ENCODE measurements at regions not wholly inside any gene's neighbourhood (a gene's known extent, or its start where the extent isn't known, plus 50 kb on each side); places are given as distances from the start of the nearest gene placed in this dataset.

- H3K27me3 ChIP-seq (ENCODE audit: control insufficient read depth, insufficient read depth, low read length) = peaks cover 2% of the 10 kb centered on the region
- TF ChIP-seq CTCF (conservative IDR thresholded peaks at IDR 0.05 in 1 of 2, IDR thresholded peaks at IDR 0.05 in 1 of 2; ENCODE audit: low read depth in 1 of 2, low read length in 2 of 2) = no peak
- TF ChIP-seq EZH2 (IDR thresholded peaks at IDR 0.05; ENCODE audit: low read length, missing control alignments) = no peak
- no peak overlapping the region for H3K4me3 ChIP-seq (replicated peaks in 1 of 4; ENCODE audit: control extremely low read depth in 1 of 4, insufficient read depth in 1 of 4, low read depth in 3 of 4, low read length in 4 of 4)
Measured at GRCh38 chr9:129524582-129525270, 96.2 kb downstream of the C9orf50 start.

GRCh38 chr9:129523943-129524581, 96.8 kb downstream of the C9orf50 start:
- H3K4me1 ChIP-seq (ENCODE audit: control insufficient read depth, extremely low read depth, insufficient read depth, low read length) = no peaks in the 10 kb centered on the region
- no peak for TF ChIP-seq CTCF (conservative IDR thresholded peaks at IDR 0.05 in 1 of 2, IDR thresholded peaks at IDR 0.05 in 1 of 2; ENCODE audit: low read depth in 1 of 2, low read length in 2 of 2)
- no peak for TF ChIP-seq EZH2 (IDR thresholded peaks at IDR 0.05; ENCODE audit: low read length, missing control alignments)
- H3K79me2 ChIP-seq (ENCODE audit: control insufficient read depth, insufficient read depth, low read length) = no peaks in the 10 kb centered on the region
- no peak overlapping the region for H3K4me3 ChIP-seq (replicated peaks in 1 of 4; ENCODE audit: control extremely low read depth in 1 of 4, insufficient read depth in 1 of 4, low read depth in 3 of 4, low read length in 4 of 4)
- H2AFZ ChIP-seq (ENCODE audit: low read length) = no peak overlapping the region
- no peak overlapping the region for H3K4me2 ChIP-seq (ENCODE audit: extremely low read depth, insufficient read depth, low read length)
- no peak for DNase-seq (ENCODE audit: low read depth in 2 of 2)
- H3K36me3 ChIP-seq (ENCODE audit: control insufficient read depth, insufficient read depth, low read length) = no peaks in the 10 kb centered on the region
- no peaks in the 10 kb centered on the region for H4K20me1 ChIP-seq (ENCODE audit: control insufficient read depth, extremely low read depth, insufficient read depth, low read length)
- no peak overlapping the region for H3K27ac ChIP-seq (ENCODE audit: insufficient read depth, low read length)
- no peak overlapping the region for H3K9ac ChIP-seq (ENCODE audit: insufficient read depth, low read length)
- H3K27me3 ChIP-seq (ENCODE audit: control insufficient read depth, insufficient read depth, low read length) = peaks cover 2% of the 10 kb centered on the region
- H3K9me3 ChIP-seq (ENCODE audit: control insufficient read depth, insufficient read depth, low read depth, low read length) = no peaks in the 10 kb centered on the region

More at GRCh38 chr9:129524582-129525270, 96.2 kb downstream of the C9orf50 start:
- Histone ChIP-seq H3K9ac (ENCODE audit: insufficient read depth, low read length) (no peak overlapping the region), H3K79me2 (ENCODE audit: control insufficient read depth, insufficient read depth, low read length) (no peaks in the 10 kb centered on the region), H3K4me2 (ENCODE audit: extremely low read depth, insufficient read depth, low read length) (no peak overlapping the region), H3K4me1 (ENCODE audit: control insufficient read depth, extremely low read depth, insufficient read depth, low read length) (no peaks in the 10 kb centered on the region), H3K9me3 (ENCODE audit: control insufficient read depth, insufficient read depth, low read depth, low read length) (no peaks in the 10 kb centered on the region), H4K20me1 (ENCODE audit: control insufficient read depth, extremely low read depth, insufficient read depth, low read length) (no peaks in the 10 kb centered on the region), H3K27ac (ENCODE audit: insufficient read depth, low read length) (no peak overlapping the region), H3K36me3 (ENCODE audit: control insufficient read depth, insufficient read depth, low read length) (no peaks in the 10 kb centered on the region), H2AFZ (ENCODE audit: low read length) (no peak overlapping the region)
- no peak for DNase-seq (ENCODE audit: low read depth in 2 of 2)

- Histone ChIP-seq H3K4me1 (ENCODE audit: control insufficient read depth, extremely low read depth, insufficient read depth, low read length) (no peaks in the 10 kb centered on the region), H3K27me3 (ENCODE audit: control insufficient read depth, insufficient read depth, low read length) (peaks cover 2% of the 10 kb centered on the region), H3K9ac (ENCODE audit: insufficient read depth, low read length) (no peak overlapping the region), H3K27ac (ENCODE audit: insufficient read depth, low read length) (no peak overlapping the region), H3K79me2 (ENCODE audit: control insufficient read depth, insufficient read depth, low read length) (no peaks in the 10 kb centered on the region), H2AFZ (ENCODE audit: low read length) (no peak overlapping the region), H4K20me1 (ENCODE audit: control insufficient read depth, extremely low read depth, insufficient read depth, low read length) (no peaks in the 10 kb centered on the region), H3K4me2 (ENCODE audit: extremely low read depth, insufficient read depth, low read length) (no peak overlapping the region), H3K4me3 (replicated peaks in 1 of 4; ENCODE audit: control extremely low read depth in 1 of 4, insufficient read depth in 1 of 4, low read depth in 3 of 4, low read length in 4 of 4) (no peak overlapping the region), H3K36me3 (ENCODE audit: control insufficient read depth, insufficient read depth, low read length) (no peaks in the 10 kb centered on the region), H3K9me3 (ENCODE audit: control insufficient read depth, insufficient read depth, low read depth, low read length) (no peaks in the 10 kb centered on the region)
- TF ChIP-seq EZH2 (IDR thresholded peaks at IDR 0.05; ENCODE audit: low read length, missing control alignments) (no peak), CTCF (conservative IDR thresholded peaks at IDR 0.05 in 1 of 2, IDR thresholded peaks at IDR 0.05 in 1 of 2; ENCODE audit: low read depth in 1 of 2, low read length in 2 of 2) (no peak)
- no peak for DNase-seq (ENCODE audit: low read depth in 2 of 2)
Measured at GRCh38 chr9:129522351-129522750, 98.5 kb downstream of the C9orf50 start.

Data from fibroblast of lung (primary cell).